GM12878 (cell line): ENCODE measurements at regions not wholly inside any gene's neighbourhood (a gene's known extent, or its start where the extent isn't known, plus 50 kb on each side); places are given as distances from the start of the nearest gene placed in this dataset.

Experiments
- ATAC-seq: fragments of 200-7000 bp; cut with Tn5 transposase; 3 replicates; pipeline ENCODE4 v1.9.1; 2020; ENCODE audit warnings: mild to moderate bottlenecking, moderate library complexity
- BruUV-seq: library from RNA; stranded (reverse); fragments of 400-500 nt; replicated peaks from 2 replicates; lab custom pipeline; 2021; lab: Mats Ljungman, UMichigan
- CTCF ChIA-PET: fragments of 300-600 bp; sonication (Branson Sonifier 250); formaldehyde crosslinking; extraction: SDS; loops from one replicate; lab custom pipeline; 2021; ENCODE audit warnings: inconsistent platforms; lab: Yijun Ruan, JAX
- POLR2A ChIA-PET: fragments of 350-600 bp; formaldehyde crosslinking; extraction: SDS; loops from one replicate; lab custom pipeline; 2021; ENCODE audit warnings: inconsistent platforms; lab: Charles Lee
- RAD21 ChIA-PET: fragments of 300-600 bp; sonication (Branson Sonifier 250); formaldehyde crosslinking; loops from one replicate; lab custom pipeline; 2023; ENCODE audit warnings: antibody characterized with exemption; ENCODE audit not compliant: unreplicated experiment; lab: Charles Lee
- SMC1A ChIA-PET: fragments of 300-600 bp; sonication (Branson Sonifier 250); formaldehyde crosslinking; loops from one replicate; lab custom pipeline; 2023; ENCODE audit not compliant: unreplicated experiment, uncharacterized antibody; lab: Charles Lee
- DNase-seq: peaks from one replicate; pipeline ENCODE4 v3.0.0-alpha.2; 2011; ENCODE audit warnings: low read depth, low spot score
- FAIRE-seq: peaks from 3 replicates; lab custom pipeline; 2011; peaks lifted over from hg19 to GRCh38; lab: Jason Lieb, UNC
- H2AFZ ChIP-seq: 2 replicates; pipeline ENCODE4 v1.6.0; 2011; ENCODE audit warnings: low read depth, low read length, control low read depth; ENCODE audit not compliant: control insufficient read depth
- H3K27ac ChIP-seq: 2 replicates; pipeline ENCODE4 v1.5.1; 2011; ENCODE audit warnings: control low read depth; ENCODE audit not compliant: control insufficient read depth, insufficient read depth
- H3K27me3 ChIP-seq, 2 experiments: replicated peaks in 1 of 2; 2 replicates each; pipeline versions ENCODE4 v1.6.0 to v1.6.1; 2011; ENCODE audit warnings: low read length in 1 of 2; ENCODE audit not compliant: control insufficient read depth in 2 of 2, insufficient read depth in 2 of 2
- H3K36me3 ChIP-seq, 2 experiments: 2 replicates each; pipeline ENCODE4 v1.5.1; 2011; ENCODE audit warnings: low read length in 1 of 2; ENCODE audit not compliant: control insufficient read depth in 2 of 2, insufficient read depth in 2 of 2
- H3K4me1 ChIP-seq: 2 replicates; pipeline ENCODE4 v1.6.1; 2011; ENCODE audit warnings: mild to moderate bottlenecking, low read length, moderate library complexity, mixed read lengths; ENCODE audit not compliant: control insufficient read depth, insufficient read depth
- H3K4me2 ChIP-seq: 2 replicates; pipeline ENCODE4 v1.6.0; 2011; ENCODE audit warnings: control low read depth; ENCODE audit not compliant: control insufficient read depth, insufficient read depth
- H3K4me3 ChIP-seq: fragments of 200-600 bp; sonication (generic); 2 replicates; pipeline ENCODE4 v1.5.1; 2016
- H3K79me2 ChIP-seq: 2 replicates; pipeline ENCODE4 v1.6.0; 2011; ENCODE audit warnings: low read length; ENCODE audit not compliant: control insufficient read depth, insufficient read depth
- H3K9ac ChIP-seq: 2 replicates; pipeline ENCODE4 v1.8.0; 2011; ENCODE audit warnings: low read length, control low read depth, mixed read lengths; ENCODE audit not compliant: control insufficient read depth, insufficient read depth
- H3K9me3 ChIP-seq: replicated peaks from 3 replicates; pipeline ENCODE4 v1.5.1; 2011; ENCODE audit warnings: mild to moderate bottlenecking, low read length; ENCODE audit not compliant: control insufficient read depth, insufficient read depth
- H4K20me1 ChIP-seq: 2 replicates; pipeline ENCODE4 v1.6.0; 2011; ENCODE audit not compliant: control insufficient read depth, insufficient read depth
- BCLAF1 ChIP-seq: fragments of 450-650 bp; IDR thresholded peaks from 2 replicates; pipeline ENCODE4 v1.6.1; 2017; ENCODE audit warnings: antibody characterized with exemption, mild to moderate bottlenecking, moderate library complexity
- CBX3 ChIP-seq: fragments of 200-600 bp; sonication (generic); IDR thresholded peaks from 2 replicates; pipeline ENCODE4 v1.6.1; 2016; ENCODE audit warnings: low read depth, borderline replicate concordance
- CUX1 ChIP-seq: IDR thresholded peaks from 2 replicates; pipeline ENCODE4 v1.6.1; 2012; ENCODE audit warnings: improper control_type of control experiment, low read depth, low read length; ENCODE audit not compliant: insufficient replicate concordance
- IKZF1 ChIP-seq: fragments of 450-650 bp; conservative IDR thresholded peaks from 2 replicates; pipeline ENCODE4 v1.6.1; 2017; ENCODE audit warnings: antibody characterized with exemption, mild to moderate bottlenecking
- IKZF2 ChIP-seq, 2 experiments: fragments of 450-650 bp; IDR thresholded peaks; 2 replicates each; pipeline ENCODE4 v1.6.1; 2017; ENCODE audit warnings: mild to moderate bottlenecking in 2 of 2, moderate library complexity in 2 of 2
- JUNB ChIP-seq: IDR thresholded peaks from 2 replicates; pipeline ENCODE4 v1.6.1; 2016; ENCODE audit warnings: antibody characterized with exemption, mild to moderate bottlenecking
- NFIC ChIP-seq: IDR thresholded peaks from 2 replicates; pipeline ENCODE4 v1.6.1; 2012; ENCODE audit warnings: low read depth, mild to moderate bottlenecking, inconsistent platforms, low read length, moderate library complexity
- SKIL ChIP-seq: fragments of 450-650 bp; IDR thresholded peaks from 2 replicates; pipeline ENCODE4 v1.6.1; 2017; ENCODE audit warnings: mild to moderate bottlenecking, low read depth, inconsistent platforms; ENCODE audit not compliant: poor library complexity, severe bottlenecking
- SMAD5 ChIP-seq: IDR thresholded peaks from 2 replicates; pipeline ENCODE4 v1.6.1; 2016; ENCODE audit warnings: antibody characterized with exemption, low read depth
- SPI1 ChIP-seq: IDR thresholded peaks from 2 replicates; pipeline ENCODE4 v1.6.1; 2011; ENCODE audit warnings: low read depth, mild to moderate bottlenecking, low read length, moderate library complexity, borderline replicate concordance; ENCODE audit not compliant: insufficient read depth
- USF1 ChIP-seq: IDR thresholded peaks from 2 replicates; pipeline ENCODE4 v1.6.1; 2011; ENCODE audit warnings: borderline replicate concordance, low read depth, mild to moderate bottlenecking, moderate library complexity, mixed read lengths, low read length; ENCODE audit not compliant: insufficient read depth; ENCODE audit errors: extremely low read length
- USF2 ChIP-seq: IDR thresholded peaks from 2 replicates; pipeline ENCODE4 v1.6.1; 2011; ENCODE audit warnings: low read depth, low read length, improper control_type of control experiment, borderline replicate concordance
- WGBS: methylation state at CpG from one replicate; pipeline ENCODE4 v1.1.6; 2016; ENCODE audit warnings: low lambda C conversion rate; ENCODE audit not compliant: insufficient replicate concordance, insufficient coverage; ENCODE audit errors: missing lambda C conversion rate; 5-methylcytosine and 5-hydroxymethylcytosine counted together
- in situ Hi-C: fragments of 300-500 bp; cut with MboI; formaldehyde crosslinking; loops from 9 replicates; pipeline ENCODE4 v1.14.3; 2018; ENCODE audit warnings: mixed read lengths
- intact Hi-C: fragments of 100-400 bp; cut with micrococcal nuclease; formaldehyde crosslinking; loops from one replicate; pipeline ENCODE4 v1.14.2; 2022; ENCODE audit not compliant: unreplicated experiment

- Histone ChIP-seq H2AFZ (no peak overlapping the region), H3K27ac (no peak overlapping the region), H4K20me1 (no peaks in the 10 kb centered on the region), H3K4me2 (no peak overlapping the region), H3K79me2 (no peaks in the 10 kb centered on the region), H3K9ac (no peak overlapping the region), H3K4me1 (no peaks in the 10 kb centered on the region), H3K36me3 (no peaks in the 10 kb centered on the region), H3K27me3 (no peaks in the 10 kb centered on the region), H3K9me3 (no peaks in the 10 kb centered on the region), H3K4me3 (no peak overlapping the region)
- ChIA-PET CTCF (no interaction called here), POLR2A (no interaction called here), RAD21 (no interaction called here), SMC1A (no interaction called here)
- DNase-seq (no peak), ATAC-seq (no peak), FAIRE-seq (no peak)
- TF ChIP-seq IKZF2 (IDR thresholded peaks at IDR 0.05) (no peak), BCLAF1 (no peak), SPI1 (no peak), SKIL (no peak), CUX1 (no peak), SMAD5 (no peak), JUNB (no peak), NFIC (no peak), CBX3 (no peak), USF2 (no peak), USF1 (no peak), IKZF1 (no peak)
- intact Hi-C loops, result no loop called here
- BruUV-seq, result no TSS peak
- 39% methylated on average over 7 of the region's 7 CpGs for WGBS
- in situ Hi-C loops, result no loop called here
These were observed 317.6 kb upstream of the SMIM21 start for GRCh38 chr18:75745147-75745546.
